ENCODE measurements at regions not wholly inside any gene's neighbourhood (a gene's known extent, or its start where the extent isn't known, plus 50 kb on each side); places are given as distances from the start of the nearest gene placed in this dataset.

- DNase-seq (ENCODE audit: low spot score) (no peak), FAIRE-seq (no peak)
Measured at GRCh38 chr22:44442186-44442815, 55.7 kb downstream of the RTL6 start.

GRCh38 chr22:44441401-44442185 is 56.4 kb downstream of the RTL6 start:
- FAIRE-seq: no peak
- no peak for DNase-seq (ENCODE audit: low spot score)

GRCh38 chr22:44440224-44441160 is 57.5 kb downstream of the RTL6 start:
- FAIRE-seq (no peak), DNase-seq (ENCODE audit: low spot score) (no peak)

- FAIRE-seq (no peak), DNase-seq (ENCODE audit: low spot score) (no peak)
Measured at GRCh38 chr22:44439356-44440223, 58.4 kb downstream of the RTL6 start.

GRCh38 chr22:44438481-44439131 is 59.4 kb downstream of the RTL6 start:
- FAIRE-seq (no peak), DNase-seq (ENCODE audit: low spot score) (no peak)

- FAIRE-seq (no peak), DNase-seq (ENCODE audit: low spot score) (no peak)
Measured at GRCh38 chr22:44438056-44438455, 60.0 kb downstream of the RTL6 start.

- DNase-seq (ENCODE audit: low spot score): no peak
- no peak for FAIRE-seq
Measured at GRCh38 chr22:44437216-44438055, 60.6 kb downstream of the RTL6 start.

- DNase-seq (ENCODE audit: low spot score) (no peak), FAIRE-seq (peak; percentile 9)
Measured at GRCh38 chr22:44436736-44437135, 61.3 kb downstream of the RTL6 start.

- DNase-seq (ENCODE audit: low spot score) (no peak), FAIRE-seq (no peak)
Measured at GRCh38 chr22:44431256-44431655, 66.8 kb downstream of the RTL6 start.

GRCh38 chr22:44430716-44431115 is 67.3 kb downstream of the RTL6 start:
- DNase-seq (ENCODE audit: low spot score) (no peak), FAIRE-seq (no peak)

GRCh38 chr22:44429941-44430587 is 68.0 kb downstream of the RTL6 start:
- DNase-seq (ENCODE audit: low spot score) (no peak), FAIRE-seq (no peak)

- no peak for FAIRE-seq
- no peak for DNase-seq (ENCODE audit: low spot score)
Measured at GRCh38 chr22:44428941-44429830, 68.8 kb downstream of the RTL6 start.

- DNase-seq (ENCODE audit: low spot score) (no peak), FAIRE-seq (no peak)
Measured at GRCh38 chr22:44427611-44428470, 70.2 kb downstream of the RTL6 start.

- FAIRE-seq: no peak
- no peak for DNase-seq (ENCODE audit: low spot score)
Measured at GRCh38 chr22:44426981-44427380, 71.1 kb downstream of the RTL6 start.

- no peak for DNase-seq (ENCODE audit: low spot score)
- no peak for FAIRE-seq
Measured at GRCh38 chr22:44425694-44426045, 72.4 kb downstream of the RTL6 start.

GRCh38 chr22:44424867-44425693 is 73.0 kb downstream of the RTL6 start:
- FAIRE-seq (peak; percentile 50), DNase-seq (ENCODE audit: low spot score) (no peak)

Measured in urothelium cell line (cell line).